Caki2 (cell line): ENCODE measurements at regions not wholly inside any gene's neighbourhood (a gene's known extent, or its start where the extent isn't known, plus 50 kb on each side); places are given as distances from the start of the nearest gene placed in this dataset.

Source experiments
- DNase-seq: peaks from one replicate; pipeline ENCODE4 v3.0.0-alpha.2; 2015; ENCODE audit warnings: low read depth
- in situ Hi-C: cut with HindIII; loops from 2 replicates; pipeline ENCODE4 v1.10.0; 2016; ENCODE audit warnings: low sequenced_read_pairs, low pct_unique_long_range_greater_than_20kb, mixed read lengths

GRCh38 chr4:178462710-178463109, 1020.5 kb upstream of the AGA start:
- no peak for DNase-seq

GRCh38 chr4:178463747-178464146, 1021.5 kb upstream of the AGA start:
- in situ Hi-C loops, result no loop called here
- DNase-seq, result no peak

More at GRCh38 chr4:178462710-178463109, 1020.5 kb upstream of the AGA start:
- in situ Hi-C loops, result no loop called here

- no peak for DNase-seq
Observed at GRCh38 chr4:178470996-178471784, 1029.0 kb upstream of the AGA start.

GRCh38 chr4:178471994-178472393, 1029.8 kb upstream of the AGA start:
- no peak for DNase-seq
- in situ Hi-C loops, result no loop called here

More at GRCh38 chr4:178470996-178471784, 1029.0 kb upstream of the AGA start:
- in situ Hi-C loops, result no loop called here

GRCh38 chr4:178480105-178480504, 1037.9 kb upstream of the AGA start:
- no peak for DNase-seq
- in situ Hi-C loops, result no loop called here

- in situ Hi-C loops, result no loop called here
- no peak for DNase-seq
Observed at GRCh38 chr4:178480881-178481280, 1038.6 kb upstream of the AGA start.

GRCh38 chr4:178481564-178481963, 1039.3 kb upstream of the AGA start:
- in situ Hi-C loops, result no loop called here
- no peak for DNase-seq

- in situ Hi-C loops, result no loop called here
- DNase-seq, result no peak
Observed at GRCh38 chr4:178523038-178523437, 1080.8 kb upstream of the AGA start.

GRCh38 chr4:178535939-178536579, 1093.8 kb upstream of the AGA start:
- in situ Hi-C loops, result no loop called here
- no peak for DNase-seq

GRCh38 chr4:178553201-178553600, 1111.0 kb upstream of the AGA start:
- DNase-seq, result no peak
- in situ Hi-C loops, result no loop called here

GRCh38 chr4:178554352-178554751, 1112.1 kb upstream of the AGA start:
- in situ Hi-C loops, result no loop called here
- no peak for DNase-seq

- no peak for DNase-seq
- in situ Hi-C loops, result no loop called here
Observed at GRCh38 chr4:178556796-178557195, 1114.6 kb upstream of the AGA start.

GRCh38 chr4:178577933-178578332, 1135.7 kb upstream of the AGA start:
- DNase-seq, result no peak

GRCh38 chr4:178595500-178596138, 1153.4 kb upstream of the AGA start:
- no peak for DNase-seq
- in situ Hi-C loops, result no loop called here

More at GRCh38 chr4:178577933-178578332, 1135.7 kb upstream of the AGA start:
- in situ Hi-C loops, result no loop called here

- DNase-seq, result no peak
- in situ Hi-C loops, result no loop called here
Observed at GRCh38 chr4:178598672-178599071, 1156.4 kb upstream of the AGA start.

- in situ Hi-C loops, result no loop called here
- no peak for DNase-seq
Observed at GRCh38 chr4:178599521-178599920, 1157.3 kb upstream of the AGA start.

- in situ Hi-C loops, result no loop called here
- no peak for DNase-seq
Observed at GRCh38 chr4:178602833-178603232, 1160.6 kb upstream of the AGA start.

GRCh38 chr4:178611062-178611461, 1168.8 kb upstream of the AGA start:
- in situ Hi-C loops, result no loop called here
- no peak for DNase-seq

- DNase-seq, result no peak
- in situ Hi-C loops, result no loop called here
Observed at GRCh38 chr4:178612733-178613132, 1170.5 kb upstream of the AGA start.
